Prostate gland (tissue), 2 donors: ENCODE measurements at regions not wholly inside any gene's neighbourhood (a gene's known extent, or its start where the extent isn't known, plus 50 kb on each side); places are given as distances from the start of the nearest gene placed in this dataset.
"Not testable (repeated sequence)": the region's sequence is repeated elsewhere in the genome, so short reads cannot be mapped to it uniquely, and the experiment has no call there.

Experiments used
- DNase-seq: peaks from one replicate; pipeline ENCODE4 v3.0.0-alpha.2; 2019; ENCODE audit warnings: low spot score
- H3K27ac ChIP-seq, 2 donors: fragments of 200-600 bp; sonication (generic); 2 replicates each; pipeline ENCODE4 v1.5.1; 2017 to 2019
- H3K27me3 ChIP-seq: fragments of 200-600 bp; sonication (generic); replicated peaks from 2 replicates; pipeline ENCODE4 v1.5.1; 2019; ENCODE audit not compliant: insufficient read depth
- H3K36me3 ChIP-seq, 2 donors: fragments of 200-600 bp; sonication (generic); 1 replicate in 1 of 2; 2 replicates in 1 of 2; pipeline versions ENCODE4 v1.5.1 to v1.8.1; 2017 to 2019
- H3K4me1 ChIP-seq: fragments of 200-600 bp; sonication (generic); replicated peaks from 2 replicates; pipeline ENCODE4 v1.5.1; 2019
- H3K4me3 ChIP-seq, 2 donors: fragments of 200-600 bp; sonication (generic); 2 replicates each; pipeline ENCODE4 v1.5.1; 2017 to 2019
- H3K9me3 ChIP-seq: fragments of 200-600 bp; sonication (generic); 2 replicates; pipeline ENCODE4 v1.5.1; 2017
- WGBS: methylation state at CpG from one replicate; pipeline ENCODE4 v1.1.5; 2018; 5-methylcytosine and 5-hydroxymethylcytosine counted together
- intact Hi-C: fragments of 100-400 bp; cut with DNase I; formaldehyde crosslinking; loops from one replicate; pipeline ENCODE4 v1.14.2; 2022

- DNase-seq, intact Hi-C loops, H3K27ac ChIP-seq, H3K9me3 ChIP-seq, H3K36me3 ChIP-seq, H3K4me1 ChIP-seq, H3K4me3 ChIP-seq, H3K27me3 ChIP-seq: not testable (repeated sequence)
- 55% methylated on average over 9 of the region's 9 CpGs for WGBS
Measured at GRCh38 chr2:91766349-91767048, 3075.0 kb downstream of the RPIA start.

- H3K4me3 ChIP-seq, DNase-seq, H3K9me3 ChIP-seq, H3K4me1 ChIP-seq, H3K36me3 ChIP-seq, intact Hi-C loops, H3K27me3 ChIP-seq, H3K27ac ChIP-seq: not testable (repeated sequence)
- 92% methylated on average over 3 of the region's 3 CpGs for WGBS
Measured at GRCh38 chr2:91768301-91768700, 3076.8 kb downstream of the RPIA start.

- H3K36me3 ChIP-seq, H3K4me1 ChIP-seq, H3K9me3 ChIP-seq, intact Hi-C loops, H3K27ac ChIP-seq, H3K4me3 ChIP-seq, H3K27me3 ChIP-seq, DNase-seq: not testable (repeated sequence)
- WGBS: 61% methylated on average over 9 of the region's 9 CpGs
Measured at GRCh38 chr2:91768997-91769396, 3077.5 kb downstream of the RPIA start.

- H3K27ac ChIP-seq, intact Hi-C loops, DNase-seq, H3K9me3 ChIP-seq, H3K36me3 ChIP-seq, H3K4me3 ChIP-seq, H3K27me3 ChIP-seq, H3K4me1 ChIP-seq: not testable (repeated sequence)
- WGBS: 29% methylated on average over 5 of the region's 8 CpGs
Measured at GRCh38 chr2:91770046-91770575, 3078.6 kb downstream of the RPIA start.

GRCh38 chr2:91771604-91772003, 3080.1 kb downstream of the RPIA start:
- H3K4me3 ChIP-seq, H3K36me3 ChIP-seq, H3K27ac ChIP-seq, intact Hi-C loops, H3K4me1 ChIP-seq, DNase-seq, H3K27me3 ChIP-seq, H3K9me3 ChIP-seq: not testable (repeated sequence)
- 84% methylated on average over 4 of the region's 4 CpGs for WGBS

GRCh38 chr2:91772240-91772937, 3080.9 kb downstream of the RPIA start:
- H3K4me1 ChIP-seq, H3K36me3 ChIP-seq, H3K27ac ChIP-seq, H3K9me3 ChIP-seq, H3K4me3 ChIP-seq, DNase-seq, H3K27me3 ChIP-seq, intact Hi-C loops: not testable (repeated sequence)
- WGBS: 71% methylated on average over 11 of the region's 13 CpGs

GRCh38 chr2:91773810-91774209, 3082.3 kb downstream of the RPIA start:
- H3K27ac ChIP-seq, H3K4me3 ChIP-seq, H3K4me1 ChIP-seq, H3K9me3 ChIP-seq, DNase-seq, intact Hi-C loops, H3K27me3 ChIP-seq, H3K36me3 ChIP-seq: not testable (repeated sequence)
- 64% methylated on average over 9 of the region's 9 CpGs for WGBS

GRCh38 chr2:91775193-91775592, 3083.7 kb downstream of the RPIA start:
- DNase-seq, H3K4me1 ChIP-seq, H3K4me3 ChIP-seq, H3K9me3 ChIP-seq, H3K36me3 ChIP-seq, intact Hi-C loops, H3K27ac ChIP-seq, H3K27me3 ChIP-seq: not testable (repeated sequence)
- 83% methylated on average over 4 of the region's 4 CpGs for WGBS

GRCh38 chr2:91780324-91780723, 3088.9 kb downstream of the RPIA start:
- WGBS: 72% methylated on average over 12 of the region's 14 CpGs

GRCh38 chr2:91809391-91809790, 3061.8 kb upstream of the TEKT4 start:
- H3K27ac ChIP-seq, intact Hi-C loops, DNase-seq, H3K36me3 ChIP-seq, H3K27me3 ChIP-seq, H3K9me3 ChIP-seq, H3K4me1 ChIP-seq: not testable (repeated sequence)
- 3% methylated on average over 14 of the region's 60 CpGs for WGBS
- H3K4me3 ChIP-seq: peak overlapping the region; percentile 18 to 19

More at GRCh38 chr2:91780324-91780723, 3088.9 kb downstream of the RPIA start:
- H3K9me3 ChIP-seq, H3K4me1 ChIP-seq, intact Hi-C loops, DNase-seq, H3K4me3 ChIP-seq, H3K27me3 ChIP-seq, H3K27ac ChIP-seq, H3K36me3 ChIP-seq: not testable (repeated sequence)
